Astrocyte (in vitro differentiated cells and primary cell): ENCODE measurements at regions not wholly inside any gene's neighbourhood (a gene's known extent, or its start where the extent isn't known, plus 50 kb on each side); places are given as distances from the start of the nearest gene placed in this dataset.
A peak's percentile ranks its signal among the peaks of the same experiment; 100 is the strongest.

Source experiments
- DNase-seq: peaks from one replicate; pipeline ENCODE4 v3.0.0-alpha.2; 2010; ENCODE audit warnings: low read depth
- FAIRE-seq: peaks from 2 replicates; lab custom pipeline; 2011; peaks lifted over from hg19 to GRCh38; lab: Jason Lieb, UNC
- H2AFZ ChIP-seq: 2 replicates; pipeline ENCODE4 v1.6.0; 2012; ENCODE audit warnings: low read depth, low read length, inconsistent platforms
- H3K27ac ChIP-seq: 2 replicates; pipeline ENCODE4 v1.5.1; 2011; ENCODE audit warnings: low read depth, low read length, inconsistent platforms
- H3K27me3 ChIP-seq: 2 replicates; pipeline ENCODE4 v1.6.0; 2011; ENCODE audit warnings: low read length, inconsistent platforms; ENCODE audit not compliant: insufficient read depth
- H3K36me3 ChIP-seq: 2 replicates; pipeline ENCODE4 v1.5.1; 2011; ENCODE audit warnings: low read length, inconsistent platforms; ENCODE audit not compliant: insufficient read depth
- H3K4me1 ChIP-seq: 2 replicates; pipeline ENCODE4 v1.5.1; 2011; ENCODE audit warnings: low read length, inconsistent platforms; ENCODE audit not compliant: insufficient read depth
- H3K4me2 ChIP-seq: 2 replicates; pipeline ENCODE4 v1.6.0; 2012; ENCODE audit warnings: low read length, inconsistent platforms
- H3K4me3 ChIP-seq: 2 replicates; pipeline ENCODE4 v1.5.1; 2011; ENCODE audit warnings: low read depth, mild to moderate bottlenecking, low read length, inconsistent platforms; ENCODE audit not compliant: insufficient read depth
- H3K79me2 ChIP-seq: 2 replicates; pipeline ENCODE4 v1.6.0; 2012; ENCODE audit warnings: mild to moderate bottlenecking, low read length, inconsistent platforms; ENCODE audit not compliant: insufficient read depth
- H3K9ac ChIP-seq: 2 replicates; pipeline ENCODE4 v1.6.0; 2012; ENCODE audit warnings: mild to moderate bottlenecking, low read length, inconsistent platforms
- H3K9me3 ChIP-seq: 2 replicates; pipeline ENCODE4 v1.5.1; 2012; ENCODE audit warnings: low read depth, mild to moderate bottlenecking, low read length, inconsistent platforms; ENCODE audit not compliant: insufficient read depth
- H4K20me1 ChIP-seq: 2 replicates; pipeline ENCODE4 v1.6.0; 2012; ENCODE audit warnings: low read length, inconsistent platforms; ENCODE audit not compliant: insufficient read depth
- H3K27ac Mint-ChIP-seq: one replicate; pipeline ENCODE4 v1.8.0; 2021; ENCODE audit warnings: mild to moderate bottlenecking, mixed read lengths; ENCODE audit not compliant: unreplicated experiment
- H3K27me3 Mint-ChIP-seq: one replicate; pipeline ENCODE4 v1.8.0; 2021; ENCODE audit warnings: low read depth, mixed read lengths; ENCODE audit not compliant: unreplicated experiment
- H3K36me3 Mint-ChIP-seq: one replicate; pipeline ENCODE4 v1.8.0; 2021; ENCODE audit warnings: low read depth, mixed read lengths; ENCODE audit not compliant: unreplicated experiment
- H3K4me1 Mint-ChIP-seq: one replicate; pipeline ENCODE4 v1.8.0; 2021; ENCODE audit warnings: low read depth, mixed read lengths; ENCODE audit not compliant: unreplicated experiment
- H3K4me3 Mint-ChIP-seq: one replicate; pipeline ENCODE4 v1.8.0; 2021; ENCODE audit warnings: mild to moderate bottlenecking, moderate library complexity, mixed read lengths; ENCODE audit not compliant: unreplicated experiment
- H3K9me3 Mint-ChIP-seq: one replicate; pipeline ENCODE4 v1.8.0; 2021; ENCODE audit warnings: mild to moderate bottlenecking, mixed read lengths; ENCODE audit not compliant: unreplicated experiment
- EZH2 ChIP-seq: IDR thresholded peaks from 2 replicates; pipeline ENCODE4 v1.6.1; 2012; ENCODE audit warnings: mild to moderate bottlenecking, low read length, inconsistent platforms; ENCODE audit not compliant: insufficient read depth
- TF ChIP-seq, protein P1 (sequence below): IDR thresholded peaks from 2 replicates; pipeline ENCODE4 v1.5.1; 2011; ENCODE audit warnings: low read depth, mild to moderate bottlenecking, inconsistent platforms, low read length, moderate library complexity; ENCODE audit not compliant: insufficient read depth

- Histone ChIP-seq H3K4me1 (peaks cover 52% of the 10 kb centered on the region), H4K20me1 (no peaks in the 10 kb centered on the region), H3K9ac (peak overlapping the region; percentile 80), H3K27me3 (no peaks in the 10 kb centered on the region), H3K79me2 (no peaks in the 10 kb centered on the region), H3K27ac (peak overlapping the region; percentile 97), H3K4me3 (no peak overlapping the region), H3K4me2 (peak overlapping the region; percentile 49), H3K36me3 (no peaks in the 10 kb centered on the region), H2AFZ (peak overlapping the region; percentile 67), H3K9me3 (peaks cover 3% of the 10 kb centered on the region)
- peak overlapping the region; percentile 82 for H3K27ac Mint-ChIP-seq
- H3K4me1 Mint-ChIP-seq: peaks cover 35% of the 10 kb centered on the region
- H3K9me3 Mint-ChIP-seq: peaks cover 4% of the 10 kb centered on the region
- DNase-seq: peak; percentile 97
- no peaks in the 10 kb centered on the region for H3K27me3 Mint-ChIP-seq
- FAIRE-seq: peak; percentile 80
- H3K36me3 Mint-ChIP-seq: no peaks in the 10 kb centered on the region
- H3K4me3 Mint-ChIP-seq: no peak overlapping the region
- TF ChIP-seq, protein P1, sequence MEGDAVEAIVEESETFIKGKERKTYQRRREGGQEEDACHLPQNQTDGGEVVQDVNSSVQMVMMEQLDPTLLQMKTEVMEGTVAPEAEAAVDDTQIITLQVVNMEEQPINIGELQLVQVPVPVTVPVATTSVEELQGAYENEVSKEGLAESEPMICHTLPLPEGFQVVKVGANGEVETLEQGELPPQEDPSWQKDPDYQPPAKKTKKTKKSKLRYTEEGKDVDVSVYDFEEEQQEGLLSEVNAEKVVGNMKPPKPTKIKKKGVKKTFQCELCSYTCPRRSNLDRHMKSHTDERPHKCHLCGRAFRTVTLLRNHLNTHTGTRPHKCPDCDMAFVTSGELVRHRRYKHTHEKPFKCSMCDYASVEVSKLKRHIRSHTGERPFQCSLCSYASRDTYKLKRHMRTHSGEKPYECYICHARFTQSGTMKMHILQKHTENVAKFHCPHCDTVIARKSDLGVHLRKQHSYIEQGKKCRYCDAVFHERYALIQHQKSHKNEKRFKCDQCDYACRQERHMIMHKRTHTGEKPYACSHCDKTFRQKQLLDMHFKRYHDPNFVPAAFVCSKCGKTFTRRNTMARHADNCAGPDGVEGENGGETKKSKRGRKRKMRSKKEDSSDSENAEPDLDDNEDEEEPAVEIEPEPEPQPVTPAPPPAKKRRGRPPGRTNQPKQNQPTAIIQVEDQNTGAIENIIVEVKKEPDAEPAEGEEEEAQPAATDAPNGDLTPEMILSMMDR: no peak
- no peak for TF ChIP-seq EZH2
Measured at GRCh38 chr3:150079029-150079739, 108.5 kb upstream of the PFN2 start.

- peak; percentile 82 for DNase-seq
- no peak for TF ChIP-seq EZH2
- TF ChIP-seq, protein P1: no peak
- Histone ChIP-seq H2AFZ (no peak overlapping the region), H3K36me3 (no peaks in the 10 kb centered on the region), H3K9me3 (peaks cover 3% of the 10 kb centered on the region), H3K4me3 (no peak overlapping the region), H3K79me2 (no peaks in the 10 kb centered on the region), H3K27ac (peak overlapping the region; percentile 97), H3K9ac (peak overlapping the region; percentile 80), H3K27me3 (no peaks in the 10 kb centered on the region), H3K4me2 (peak overlapping the region; percentile 38), H3K4me1 (peaks cover 55% of the 10 kb centered on the region), H4K20me1 (no peaks in the 10 kb centered on the region)
- H3K27ac Mint-ChIP-seq: no peak overlapping the region
- no peaks in the 10 kb centered on the region for H3K27me3 Mint-ChIP-seq
- H3K9me3 Mint-ChIP-seq: peaks cover 4% of the 10 kb centered on the region
- peaks cover 44% of the 10 kb centered on the region for H3K4me1 Mint-ChIP-seq
- no peak overlapping the region for H3K4me3 Mint-ChIP-seq
- no peak for FAIRE-seq
- no peaks in the 10 kb centered on the region for H3K36me3 Mint-ChIP-seq
Measured at GRCh38 chr3:150077581-150078247, 107.0 kb upstream of the PFN2 start.
